Endodermal cell (in vitro differentiated cells): ENCODE measurements at regions not wholly inside any gene's neighbourhood (a gene's known extent, or its start where the extent isn't known, plus 50 kb on each side); places are given as distances from the start of the nearest gene placed in this dataset.

Experiments used
- DNase-seq: peaks from one replicate; pipeline ENCODE4 v3.0.0-alpha.2; 2017
- H3K27ac ChIP-seq: 2 replicates; pipeline ENCODE4 v1.5.1; 2013; ENCODE audit warnings: mild to moderate bottlenecking, low read depth, low read length, moderate library complexity
- H3K27me3 ChIP-seq: 2 replicates; pipeline ENCODE4 v1.6.1; 2013; ENCODE audit warnings: mild to moderate bottlenecking, low read length, moderate library complexity; ENCODE audit not compliant: insufficient read depth, control insufficient read depth, poor library complexity, severe bottlenecking
- H3K36me3 ChIP-seq: 2 replicates; pipeline ENCODE4 v1.7.0; 2013; ENCODE audit warnings: mild to moderate bottlenecking, low read length, moderate library complexity; ENCODE audit not compliant: control insufficient read depth, insufficient read depth
- H3K4me1 ChIP-seq: one replicate; pipeline ENCODE4 v1.7.0; 2013; ENCODE audit warnings: low read length; ENCODE audit not compliant: control insufficient read depth, insufficient read depth
- H3K4me3 ChIP-seq: 2 replicates; pipeline ENCODE4 v1.5.1; 2013; ENCODE audit warnings: mild to moderate bottlenecking, low read length, moderate library complexity
- H3K9ac ChIP-seq: 2 replicates; pipeline ENCODE4 v1.6.1; 2013; ENCODE audit warnings: mild to moderate bottlenecking, low read length, moderate library complexity; ENCODE audit not compliant: poor library complexity, severe bottlenecking; ENCODE audit errors: extremely low read depth
- H3K9me3 ChIP-seq: 2 replicates; pipeline ENCODE4 v1.6.1; 2013; ENCODE audit warnings: mild to moderate bottlenecking, low read length, moderate library complexity; ENCODE audit not compliant: control insufficient read depth
- H3K27ac Mint-ChIP-seq: 2 replicates; pipeline ENCODE4 v1.8.0; 2020; ENCODE audit warnings: mixed read lengths
- H3K27me3 Mint-ChIP-seq: 2 replicates; pipeline ENCODE4 v1.8.0; 2021; ENCODE audit warnings: mild to moderate bottlenecking, mixed read lengths; ENCODE audit not compliant: insufficient read depth
- H3K36me3 Mint-ChIP-seq: 2 replicates; pipeline ENCODE4 v1.8.0; 2020; ENCODE audit warnings: low read depth, mixed read lengths
- H3K4me1 Mint-ChIP-seq: 2 replicates; pipeline ENCODE4 v1.8.0; 2020; ENCODE audit warnings: mixed read lengths
- H3K4me3 Mint-ChIP-seq: 2 replicates; pipeline ENCODE4 v1.8.0; 2020; ENCODE audit warnings: mild to moderate bottlenecking, moderate library complexity, mixed read lengths
- H3K9me3 Mint-ChIP-seq: 2 replicates; pipeline ENCODE4 v1.8.0; 2020; ENCODE audit warnings: mild to moderate bottlenecking, mixed read lengths
- CTCF ChIP-seq: fragments of 200-600 bp; sonication (generic); conservative IDR thresholded peaks from 2 replicates; pipeline ENCODE4 v1.5.0; 2021; ENCODE audit warnings: antibody characterized with exemption, mild to moderate bottlenecking
- WGBS, 2 experiments: methylation state at CpG; one replicate each; pipeline versions ENCODE4 v1.1.5 to v1.1.7; 2013; ENCODE audit warnings: missing lambda C conversion rate in 2 of 2, mixed read lengths in 1 of 2; ENCODE audit not compliant: insufficient coverage in 1 of 2, insufficient read length in 1 of 2; 5-methylcytosine and 5-hydroxymethylcytosine counted together

DNA sequence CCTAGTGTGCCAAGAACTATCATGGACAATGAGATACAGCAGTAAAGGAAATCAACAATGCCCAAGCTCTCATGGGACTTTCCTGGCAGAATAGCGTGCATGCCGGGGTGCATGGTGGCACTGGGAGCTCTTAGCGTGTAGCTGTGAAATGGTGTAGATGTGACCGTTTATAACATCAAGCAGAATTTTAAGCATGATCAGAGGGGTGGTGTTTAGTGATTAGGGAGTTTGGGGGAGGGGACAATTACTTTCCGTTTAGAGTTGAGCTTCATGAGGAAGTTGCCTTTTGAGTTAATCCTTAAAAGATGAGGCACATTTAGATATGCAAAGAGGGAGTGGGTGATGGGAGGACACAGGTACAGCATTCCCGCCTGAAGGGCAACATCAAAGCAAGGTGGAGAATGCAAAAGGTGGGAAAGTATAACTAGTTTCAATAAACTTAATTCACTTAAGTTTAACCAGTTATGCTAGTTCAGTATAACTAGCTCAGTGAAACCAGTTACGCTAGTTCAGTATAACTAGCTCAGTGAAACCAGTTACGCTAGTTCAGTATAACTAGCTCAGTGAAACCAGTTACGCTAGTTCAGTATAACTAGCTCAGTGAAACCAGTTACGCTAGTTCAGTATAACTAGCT, 661.6 kb downstream of the QKI start:
- H3K27ac ChIP-seq, result no peak overlapping the region
- Mint-ChIP-seq H3K4me1 (peaks cover 13% of the 10 kb centered on the region), H3K27ac (no peak overlapping the region), H3K36me3 (no peaks in the 10 kb centered on the region), H3K27me3 (no peaks in the 10 kb centered on the region), H3K4me3 (no peak overlapping the region), H3K9me3 (no peaks in the 10 kb centered on the region)
- no peaks in the 10 kb centered on the region for H3K36me3 ChIP-seq
- no peak for TF ChIP-seq CTCF
- H3K4me3 ChIP-seq, result no peak overlapping the region
- H3K9ac ChIP-seq, result no peak overlapping the region
- no peaks in the 10 kb centered on the region for H3K9me3 ChIP-seq
- H3K4me1 ChIP-seq, result peaks cover 5% of the 10 kb centered on the region
- WGBS, 2 experiments, result 87 to 97% methylated on average over 5 to 6 of the region's 10 CpGs
- DNase-seq, result no peak
- H3K27me3 ChIP-seq, result no peaks in the 10 kb centered on the region

DNA sequence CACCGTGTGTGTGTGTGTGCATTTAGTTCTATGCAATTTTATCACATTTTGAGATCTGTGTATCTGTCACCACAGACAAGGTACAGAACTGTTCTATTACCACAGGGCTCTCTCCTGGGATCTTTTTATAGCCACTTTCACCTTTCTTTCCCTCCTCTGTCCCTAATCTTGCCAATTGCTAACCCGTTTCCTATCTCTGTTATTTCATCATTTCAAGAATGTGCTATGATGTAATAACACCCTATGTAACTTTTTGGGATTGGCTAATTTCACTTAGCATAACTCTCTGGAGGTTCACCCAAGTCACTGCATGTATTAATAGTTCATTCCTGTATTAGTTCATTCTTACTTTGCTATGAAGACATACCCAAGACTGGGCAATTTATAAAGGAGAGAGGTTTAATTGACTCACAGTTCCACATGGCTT, 657.7 kb downstream of the QKI start:
- no peaks in the 10 kb centered on the region for H3K36me3 Mint-ChIP-seq
- H3K4me3 ChIP-seq, result no peak overlapping the region
- TF ChIP-seq CTCF, result no peak
- H3K27ac Mint-ChIP-seq, result no peak overlapping the region
- no peaks in the 10 kb centered on the region for H3K27me3 Mint-ChIP-seq
- DNase-seq, result no peak
- H3K4me3 Mint-ChIP-seq, result no peak overlapping the region
- no peaks in the 10 kb centered on the region for H3K36me3 ChIP-seq
- no peaks in the 10 kb centered on the region for H3K9me3 ChIP-seq
- WGBS, 2 experiments, result 82 to 100% methylated on average over 1 to 2 of the region's 2 CpGs
- H3K27me3 ChIP-seq, result no peaks in the 10 kb centered on the region
- no peak overlapping the region for H3K9ac ChIP-seq
- no peak overlapping the region for H3K27ac ChIP-seq
- H3K4me1 Mint-ChIP-seq, result peaks cover 4% of the 10 kb centered on the region
- H3K4me1 ChIP-seq, result no peaks in the 10 kb centered on the region
- no peaks in the 10 kb centered on the region for H3K9me3 Mint-ChIP-seq

- WGBS, 2 experiments, result 80 to 87% methylated on average over 8 to 11 of the region's 11 CpGs
- no peak overlapping the region for H3K9ac ChIP-seq
- H3K36me3 ChIP-seq, result no peaks in the 10 kb centered on the region
- H3K4me1 ChIP-seq, result no peaks in the 10 kb centered on the region
- H3K9me3 ChIP-seq, result no peaks in the 10 kb centered on the region
- Mint-ChIP-seq H3K27ac (no peak overlapping the region), H3K36me3 (no peaks in the 10 kb centered on the region), H3K4me1 (no peaks in the 10 kb centered on the region), H3K27me3 (no peaks in the 10 kb centered on the region), H3K4me3 (no peak overlapping the region), H3K9me3 (no peaks in the 10 kb centered on the region)
- no peak overlapping the region for H3K4me3 ChIP-seq
- peak overlapping the region; percentile 79 for H3K27ac ChIP-seq
- H3K27me3 ChIP-seq, result no peaks in the 10 kb centered on the region
- DNase-seq, result no peak
- no peak for TF ChIP-seq CTCF
Measured at GRCh38 chr6:164069350-164069990, 655.0 kb downstream of the QKI start.
